Endothelial cell of umbilical vein (primary cell): ENCODE measurements at regions not wholly inside any gene's neighbourhood (a gene's known extent, or its start where the extent isn't known, plus 50 kb on each side); places are given as distances from the start of the nearest gene placed in this dataset.

ENCODE experiments used
- BruUV-seq: library from RNA; stranded (reverse); fragments of 400-500 nt; replicated peaks from 2 replicates; lab custom pipeline; 2021; lab: Mats Ljungman, UMichigan
- CTCF ChIA-PET: fragments of 300-600, 350-600 bp; sonication (Branson Sonifier 250); formaldehyde crosslinking; loops from one replicate; lab custom pipeline; 2021; ENCODE audit warnings: antibody characterized with exemption, inconsistent platforms; lab: Charles Lee
- POLR2A ChIA-PET: fragments of 300-600, 350-600 bp; sonication (Branson Sonifier 250); formaldehyde crosslinking; loops from one replicate; lab custom pipeline; 2021; ENCODE audit warnings: antibody characterized with exemption, inconsistent platforms; lab: Charles Lee
- DNase-seq: peaks from one replicate; pipeline ENCODE4 v3.0.0-alpha.2; 2011; ENCODE audit warnings: low read depth, low spot score
- FAIRE-seq: peaks from 2 replicates; lab custom pipeline; 2011; peaks lifted over from hg19 to GRCh38; lab: Jason Lieb, UNC
- H2AFZ ChIP-seq: 2 replicates; pipeline ENCODE4 v1.6.0; 2012; ENCODE audit warnings: low read depth, low read length, control low read depth, inconsistent platforms
- H3K27ac ChIP-seq: 2 replicates; pipeline ENCODE4 v1.5.1; 2011; ENCODE audit warnings: low read depth, mild to moderate bottlenecking, control low read depth, low read length, moderate library complexity; ENCODE audit not compliant: insufficient read depth
- H3K27me3 ChIP-seq, 2 experiments: 2 replicates each; pipeline versions ENCODE4 v1.6.0 to v1.6.1; 2011; ENCODE audit warnings: low read length in 2 of 2, mixed read lengths in 1 of 2; ENCODE audit not compliant: control insufficient read depth in 2 of 2, insufficient read depth in 2 of 2
- H3K36me3 ChIP-seq, 2 experiments: 2 replicates in 1 of 2; 3 replicates in 1 of 2; pipeline ENCODE4 v1.5.1; 2011; ENCODE audit warnings: low read length in 2 of 2, mild to moderate bottlenecking in 1 of 2, moderate library complexity in 1 of 2; ENCODE audit not compliant: control insufficient read depth in 2 of 2, insufficient read depth in 2 of 2; ENCODE audit errors: extremely low read depth in 1 of 2
- H3K4me1 ChIP-seq: 3 replicates; pipeline ENCODE4 v1.5.1; 2011; ENCODE audit warnings: mild to moderate bottlenecking, low read length; ENCODE audit not compliant: control insufficient read depth, insufficient read depth; ENCODE audit errors: extremely low read depth
- H3K4me2 ChIP-seq: 2 replicates; pipeline ENCODE4 v1.6.1; 2011; ENCODE audit warnings: low read length, control low read depth, mixed read lengths; ENCODE audit not compliant: insufficient read depth
- H3K4me3 ChIP-seq, 3 experiments: fragments of 200-600 bp in 1 of 3; sonication (generic), shearing (Covaris generic) in 1 of 3; replicated peaks in 1 of 3; 2 replicates each; pipeline ENCODE4 v1.5.1; 2011 to 2016; ENCODE audit warnings: control low read depth in 3 of 3, low read length in 3 of 3, mild to moderate bottlenecking in 2 of 3, inconsistent platforms in 1 of 3, low read depth in 1 of 3, moderate library complexity in 1 of 3; ENCODE audit not compliant: insufficient read depth in 1 of 3
- H3K79me2 ChIP-seq: 2 replicates; pipeline ENCODE4 v1.6.0; 2012; ENCODE audit warnings: low read length, inconsistent platforms; ENCODE audit not compliant: control insufficient read depth, insufficient read depth
- H3K9ac ChIP-seq: replicated peaks from 2 replicates; pipeline ENCODE3; 2011; ENCODE audit warnings: low read length, control low read depth; ENCODE audit not compliant: insufficient read depth; ENCODE audit errors: extremely low read depth
- H3K9me1 ChIP-seq: replicated peaks from 3 replicates; pipeline ENCODE4 v1.6.0; 2011; ENCODE audit warnings: mild to moderate bottlenecking, low read length; ENCODE audit not compliant: control insufficient read depth, insufficient read depth; ENCODE audit errors: extremely low read depth
- H3K9me3 ChIP-seq: replicated peaks from 2 replicates; pipeline ENCODE4 v1.5.1; 2012; ENCODE audit warnings: low read length, inconsistent platforms; ENCODE audit not compliant: control insufficient read depth, insufficient read depth
- H4K20me1 ChIP-seq: replicated peaks from 2 replicates; pipeline ENCODE3; 2011; ENCODE audit warnings: mild to moderate bottlenecking, low read length; ENCODE audit not compliant: control insufficient read depth, insufficient read depth; ENCODE audit errors: extremely low read depth
- CTCF ChIP-seq, 2 donors: IDR thresholded peaks; 1 replicate in 1 of 2; 2 replicates in 1 of 2; pipeline ENCODE4 v1.5.1; 2011; ENCODE audit warnings: low read length in 2 of 2, mild to moderate bottlenecking in 2 of 2, moderate library complexity in 2 of 2, control low read depth in 1 of 2, inconsistent platforms in 1 of 2, low read depth in 1 of 2; ENCODE audit not compliant: insufficient read depth in 1 of 2; ENCODE audit errors: extremely low read depth in 1 of 2
- FOS ChIP-seq: IDR thresholded peaks from 2 replicates; pipeline ENCODE4 v1.6.1; 2011; ENCODE audit warnings: mild to moderate bottlenecking, low read length, moderate library complexity, borderline replicate concordance; ENCODE audit not compliant: insufficient read depth
- GATA2 ChIP-seq: IDR thresholded peaks from 2 replicates; pipeline ENCODE4 v1.7.0; 2011; ENCODE audit warnings: low read depth, mild to moderate bottlenecking, moderate library complexity, mixed read lengths, low read length; ENCODE audit not compliant: insufficient read length, insufficient read depth
- JUN ChIP-seq: IDR thresholded peaks from 2 replicates; pipeline ENCODE4 v1.6.1; 2011; ENCODE audit warnings: borderline replicate concordance, low read depth; ENCODE audit not compliant: insufficient read length, insufficient read depth
- MYC ChIP-seq: IDR thresholded peaks from one replicate; pipeline ENCODE4 v1.6.1; 2011; ENCODE audit warnings: mild to moderate bottlenecking, low read depth, low read length
- POLR2A ChIP-seq: IDR thresholded peaks from 2 replicates; pipeline ENCODE4 v1.6.1; 2012; ENCODE audit warnings: low read depth, mild to moderate bottlenecking, control low read depth, low read length
- POLR2AphosphoS5 ChIP-seq: IDR thresholded peaks from 2 replicates; pipeline ENCODE4 v1.6.1; 2012; ENCODE audit warnings: low read depth, mild to moderate bottlenecking, control low read depth, low read length, moderate library complexity; ENCODE audit not compliant: insufficient read depth
- dilution Hi-C: fragments of 300-500 bp; cut with MboI; formaldehyde crosslinking; loops from one replicate; pipeline ENCODE4 v1.15.0; 2019; ENCODE audit warnings: low sequenced_read_pairs; ENCODE audit not compliant: extremely low pct_ligation_motif_present
- intact Hi-C: fragments of 100-400 bp; cut with micrococcal nuclease; formaldehyde crosslinking; loops from one replicate; pipeline ENCODE4 v1.10.0; 2022

DNA sequence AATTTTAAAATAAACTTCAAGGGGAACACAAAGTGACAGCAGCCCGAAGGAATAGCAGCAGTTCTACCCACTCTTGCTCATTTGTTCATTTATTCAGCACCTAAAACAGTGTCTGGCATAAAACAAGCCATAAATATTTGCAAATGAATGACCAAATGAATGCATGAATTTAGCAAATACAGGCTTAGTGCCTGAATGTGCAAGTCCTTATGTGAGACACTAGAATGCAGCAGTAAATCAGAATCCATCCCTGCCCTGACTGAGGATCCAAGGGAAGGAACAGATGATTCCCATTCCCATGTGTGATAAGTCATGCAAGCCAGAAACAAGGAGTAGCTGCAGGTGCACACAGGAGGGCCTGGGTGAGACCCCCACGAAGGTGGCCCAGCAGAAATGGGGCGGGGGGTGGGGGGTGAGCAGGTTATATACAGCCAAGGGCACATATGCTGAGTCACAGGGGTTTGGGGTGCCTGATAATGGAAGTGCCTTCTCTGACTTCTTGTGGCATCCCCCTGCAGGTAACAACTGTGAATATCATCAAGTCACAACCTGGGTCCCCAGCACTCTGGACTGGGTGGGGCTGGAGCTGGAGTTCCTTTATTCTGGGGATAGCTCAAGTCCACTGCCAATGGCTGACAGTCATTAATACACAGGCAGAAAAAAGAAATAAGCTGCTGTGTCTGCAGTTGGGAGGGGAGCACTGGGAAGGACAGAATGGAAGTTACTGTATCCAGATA lies 311.9 kb downstream of the TXNL1 start:
- Histone ChIP-seq H3K79me2 (no peaks in the 10 kb centered on the region), H4K20me1 (no peaks in the 10 kb centered on the region), H3K9ac (no peak overlapping the region), H3K36me3 (no peaks in the 10 kb centered on the region), H3K9me1 (no peaks in the 10 kb centered on the region), H2AFZ (no peak overlapping the region), H3K4me2 (no peak overlapping the region), H3K27me3 (no peaks in the 10 kb centered on the region), H3K27ac (no peak overlapping the region), H3K9me3 (no peaks in the 10 kb centered on the region), H3K4me1 (peaks cover 17% of the 10 kb centered on the region), H3K4me3 (no peak overlapping the region)
- DNase-seq (no peak), FAIRE-seq (peak; percentile 46)
- BruUV-seq, result no TSS peak
- dilution Hi-C loops, result no loop called here
- TF ChIP-seq GATA2, result no peak
- TF ChIP-seq POLR2AphosphoS5, result no peak
- TF ChIP-seq CTCF (IDR thresholded peaks at IDR 0.05; ENCODE audit: extremely low read depth in 1 of 2, insufficient read depth in 1 of 2, low read depth in 1 of 2, low read length in 2 of 2), result no peak
- TF ChIP-seq POLR2A, result no peak
- no peak for TF ChIP-seq JUN
- TF ChIP-seq MYC, result no peak
- TF ChIP-seq FOS, result no peak
- POLR2A ChIA-PET, result no interaction called here
- CTCF ChIA-PET, result interaction anchor here (1.2 to 1.3 kb wide), 2 partner anchors 8 to 28 kb away, joined by 3 read pairs; no protein-coding TSS in a partner anchor
- intact Hi-C loops, result no loop called here
